B cell (primary cell): ENCODE measurements at regions not wholly inside any gene's neighbourhood (a gene's known extent, or its start where the extent isn't known, plus 50 kb on each side); places are given as distances from the start of the nearest gene placed in this dataset.

ENCODE experiments used
- ATAC-seq: fragments of 200-7000 bp; cut with Tn5 transposase; one replicate; pipeline ENCODE4 v1.10.0; 2021; ENCODE audit warnings: low read depth, mild to moderate bottlenecking, moderate number of reproducible peaks, moderate library complexity
- CTCF ChIA-PET: fragments of 350-600 bp; sonication (Branson Sonifier 250); formaldehyde crosslinking; loops from one replicate; lab custom pipeline; 2021; ENCODE audit warnings: antibody characterized with exemption, inconsistent platforms; lab: Charles Lee
- POLR2A ChIA-PET: fragments of 350-600 bp; sonication (Branson Sonifier 250); formaldehyde crosslinking; loops from one replicate; lab custom pipeline; 2021; ENCODE audit warnings: antibody characterized with exemption; lab: Charles Lee
- DNase-seq: peaks from one replicate; pipeline ENCODE4 v3.0.0; 2013
- H2AFZ ChIP-seq: 2 replicates; pipeline ENCODE4 v1.6.1; 2012; ENCODE audit warnings: mild to moderate bottlenecking, low read depth, low read length; ENCODE audit not compliant: insufficient read depth, poor library complexity, severe bottlenecking
- H3K27ac ChIP-seq, 2 donors: 1 replicate in 1 of 2; 2 replicates in 1 of 2; pipeline ENCODE4 v1.5.1; 2012 to 2013; ENCODE audit warnings: low read length in 2 of 2, mild to moderate bottlenecking in 2 of 2, moderate library complexity in 1 of 2
- H3K27me3 ChIP-seq, 4 experiments: fragments of 200-600 bp in 1 of 4; sonication (generic) in 1 of 4; replicated peaks in 1 of 4; 1 replicate in 2 of 4; 2 replicates in 2 of 4; pipeline versions ENCODE4 v1.6.1 to v1.7.0; 2013 to 2016; ENCODE audit warnings: low read length in 3 of 4, mild to moderate bottlenecking in 2 of 4, mixed read lengths in 1 of 4, moderate library complexity in 1 of 4; ENCODE audit not compliant: insufficient read depth in 4 of 4, control insufficient read depth in 3 of 4; ENCODE audit errors: control extremely low read depth in 1 of 4
- H3K36me3 ChIP-seq, 2 experiments: replicated peaks in 1 of 2; 1 replicate in 1 of 2; 2 replicates in 1 of 2; pipeline versions ENCODE4 v1.6.1 to v1.7.1; 2013; ENCODE audit warnings: low read length in 1 of 2; ENCODE audit not compliant: insufficient read depth in 2 of 2, control insufficient read depth in 1 of 2; ENCODE audit errors: control extremely low read depth in 1 of 2, extremely low read depth in 1 of 2
- H3K4me1 ChIP-seq, 2 donors: fragments of 200-600 bp in 1 of 2; sonication (generic) in 1 of 2; 1 replicate in 1 of 2; 2 replicates in 1 of 2; pipeline versions ENCODE4 v1.5.1 to v1.6.1; 2013 to 2017; ENCODE audit warnings: low read length in 2 of 2; ENCODE audit not compliant: control insufficient read depth in 2 of 2, insufficient read depth in 2 of 2
- H3K4me2 ChIP-seq: replicated peaks from 2 replicates; pipeline ENCODE3; 2012; ENCODE audit warnings: mild to moderate bottlenecking, low read depth, low read length; ENCODE audit not compliant: poor library complexity, severe bottlenecking
- H3K4me3 ChIP-seq, 5 experiments: fragments of 200-600 bp in 1 of 5; sonication (generic) in 1 of 5; 1 replicate in 3 of 5; 2 replicates in 2 of 5; pipeline versions ENCODE4 v1.5.1 to v1.7.0; 2011 to 2016; ENCODE audit warnings: low read length in 4 of 5, mild to moderate bottlenecking in 4 of 5, low read depth in 2 of 5, control low read depth in 1 of 5, moderate library complexity in 1 of 5; ENCODE audit not compliant: insufficient read depth in 1 of 5; ENCODE audit errors: control extremely low read depth in 1 of 5, extremely low read depth in 1 of 5
- H3K79me2 ChIP-seq: fragments of 200-600 bp; sonication (generic); one replicate; pipeline ENCODE4 v1.6.0; 2016; ENCODE audit warnings: low read length; ENCODE audit not compliant: control insufficient read depth, insufficient read depth
- H3K9ac ChIP-seq: fragments of 200-600 bp; sonication (generic); 2 replicates; pipeline ENCODE4 v1.6.1; 2017; ENCODE audit warnings: mild to moderate bottlenecking, low read length, moderate library complexity
- H3K9me3 ChIP-seq, 3 donors: one replicate each; pipeline versions ENCODE4 v1.6.1 to v1.7.1; 2013; ENCODE audit warnings: low read length in 2 of 3; ENCODE audit not compliant: control insufficient read depth in 2 of 3, insufficient read depth in 1 of 3; ENCODE audit errors: control extremely low read depth in 1 of 3
- H4K20me1 ChIP-seq: 2 replicates; pipeline ENCODE4 v1.6.0; 2012; ENCODE audit warnings: mild to moderate bottlenecking, low read length; ENCODE audit not compliant: insufficient read depth, control insufficient read depth, poor library complexity, severe bottlenecking
- H3K27ac Mint-ChIP-seq: one replicate; pipeline ENCODE4 v1.8.0; 2021; ENCODE audit warnings: mixed read lengths
- H3K27me3 Mint-ChIP-seq: one replicate; pipeline ENCODE4 v1.8.0; 2021; ENCODE audit warnings: mixed read lengths
- H3K4me1 Mint-ChIP-seq: one replicate; pipeline ENCODE4 v1.8.0; 2021; ENCODE audit warnings: mixed read lengths
- H3K4me3 Mint-ChIP-seq: one replicate; pipeline ENCODE4 v1.8.0; 2021; ENCODE audit warnings: mixed read lengths
- H3K9me3 Mint-ChIP-seq: one replicate; pipeline ENCODE4 v1.8.0; 2022; ENCODE audit warnings: mixed read lengths; ENCODE audit not compliant: insufficient read depth
- CTCF ChIP-seq: fragments of 200-600 bp; IDR thresholded peaks from one replicate; pipeline ENCODE4 v1.8.0; 2022; ENCODE audit warnings: antibody characterized with exemption, mild to moderate bottlenecking
- EZH2 ChIP-seq: IDR thresholded peaks from 2 replicates; pipeline ENCODE4 v1.6.1; 2012; ENCODE audit warnings: borderline replicate concordance, low read depth, mild to moderate bottlenecking, moderate library complexity, low read length; ENCODE audit not compliant: insufficient read depth, poor library complexity, severe bottlenecking
- WGBS: methylation state at CpG from one replicate; pipeline ENCODE4 v1.1.5; 2013; ENCODE audit warnings: missing lambda C conversion rate; ENCODE audit not compliant: insufficient coverage; 5-methylcytosine and 5-hydroxymethylcytosine counted together
- intact Hi-C: fragments of 100-400 bp; cut with micrococcal nuclease; formaldehyde crosslinking; loops from one replicate; pipeline ENCODE4 v1.10.0; 2022

- no peak overlapping the region for H2AFZ ChIP-seq
- no peaks in the 10 kb centered on the region for H3K36me3 ChIP-seq
- H4K20me1 ChIP-seq, result no peaks in the 10 kb centered on the region
- H3K4me1 ChIP-seq, result peaks cover 0 to 1% of the 10 kb centered on the region in 2 donors
- no peak for DNase-seq
- H3K27ac Mint-ChIP-seq, result no peak overlapping the region
- H3K9me3 Mint-ChIP-seq, result peaks cover 7% of the 10 kb centered on the region
- H3K27ac ChIP-seq, result no peak overlapping the region
- H3K4me2 ChIP-seq, result no peak overlapping the region
- no peak overlapping the region for H3K4me3 ChIP-seq
- intact Hi-C loops, result no loop called here
- ChIA-PET POLR2A (no interaction called here), CTCF (no interaction called here)
- H3K4me3 Mint-ChIP-seq, result no peak overlapping the region
- peaks cover 10% of the 10 kb centered on the region for H3K4me1 Mint-ChIP-seq
- peaks cover 0 to 10% (median 7%) of the 10 kb centered on the region in 3 donors for H3K9me3 ChIP-seq
- no peak for TF ChIP-seq CTCF
- no peak for TF ChIP-seq EZH2
- WGBS, result no CpG with 5 or more reads among the region's 1 CpG
- ATAC-seq, result no peak
- no peak overlapping the region for H3K9ac ChIP-seq
- H3K27me3 ChIP-seq, result no peaks in the 10 kb centered on the region
- no peaks in the 10 kb centered on the region for H3K27me3 Mint-ChIP-seq
- no peaks in the 10 kb centered on the region for H3K79me2 ChIP-seq
Observed at GRCh38 chr3:106327696-106328025, 458.8 kb upstream of the CBLB start.

- Histone ChIP-seq H3K27me3 (no peaks in the 10 kb centered on the region), H3K79me2 (no peaks in the 10 kb centered on the region), H3K4me1 (peaks cover 0 to 6% of the 10 kb centered on the region in 2 donors), H3K9me3 (peaks cover 0 to 10% (median 7%) of the 10 kb centered on the region in 3 donors), H3K36me3 (no peaks in the 10 kb centered on the region), H4K20me1 (no peaks in the 10 kb centered on the region), H3K9ac (no peak overlapping the region), H2AFZ (no peak overlapping the region), H3K4me3 (no peak overlapping the region), H3K4me2 (no peak overlapping the region), H3K27ac (no peak overlapping the region)
- no peak overlapping the region for H3K27ac Mint-ChIP-seq
- no peak overlapping the region for H3K4me3 Mint-ChIP-seq
- ATAC-seq, result no peak
- DNase-seq, result no peak
- POLR2A ChIA-PET, result no interaction called here
- peaks cover 15% of the 10 kb centered on the region for H3K4me1 Mint-ChIP-seq
- no peaks in the 10 kb centered on the region for H3K27me3 Mint-ChIP-seq
- H3K9me3 Mint-ChIP-seq, result peaks cover 7% of the 10 kb centered on the region
- TF ChIP-seq EZH2 (no peak), CTCF (no peak)
- intact Hi-C loops, result no loop called here
- no CpG with 5 or more reads among the region's 2 CpGs for WGBS
- CTCF ChIA-PET, result no interaction called here
Observed at GRCh38 chr3:106328224-106328623, 459.4 kb upstream of the CBLB start.
